ENCODE measurements at regions not wholly inside any gene's neighbourhood (a gene's known extent, or its start where the extent isn't known, plus 50 kb on each side); places are given as distances from the start of the nearest gene placed in this dataset.

DNA sequence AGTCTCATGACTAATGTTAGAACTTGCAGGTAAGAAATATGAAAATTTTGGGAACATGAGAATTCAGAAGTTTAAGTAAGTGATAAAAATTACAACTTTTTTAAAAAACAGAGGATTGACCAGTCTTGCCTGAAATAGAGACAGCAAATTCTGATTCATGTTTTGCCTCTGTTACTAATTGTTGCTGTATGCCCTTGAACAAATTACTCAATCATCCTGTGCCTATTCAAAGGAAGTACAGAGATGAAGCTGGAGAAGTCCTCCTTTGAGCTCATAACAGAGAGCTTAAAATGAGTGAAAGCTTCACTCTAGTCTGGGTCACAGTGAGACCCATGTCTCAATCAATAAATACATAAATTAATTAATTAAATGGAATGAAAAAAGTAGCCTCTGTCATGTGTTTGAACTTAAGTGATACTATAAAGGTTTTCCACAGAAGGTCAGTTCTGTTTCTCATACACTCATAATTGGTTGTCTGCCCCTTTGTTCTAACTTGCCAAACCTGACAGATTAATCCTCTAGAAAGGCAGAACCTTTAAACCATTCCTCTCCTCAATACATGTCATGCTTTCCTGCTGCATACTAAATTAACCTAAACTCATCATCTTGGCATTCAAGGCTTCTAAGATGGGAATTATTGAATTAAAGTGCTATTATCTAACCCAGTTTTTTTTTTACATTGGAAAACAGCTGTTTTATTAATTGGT lies 374.6 kb upstream of the LRATD1 start:
- no peak for DNase-seq (ENCODE audit: low read depth in 2 of 2)

DNA sequence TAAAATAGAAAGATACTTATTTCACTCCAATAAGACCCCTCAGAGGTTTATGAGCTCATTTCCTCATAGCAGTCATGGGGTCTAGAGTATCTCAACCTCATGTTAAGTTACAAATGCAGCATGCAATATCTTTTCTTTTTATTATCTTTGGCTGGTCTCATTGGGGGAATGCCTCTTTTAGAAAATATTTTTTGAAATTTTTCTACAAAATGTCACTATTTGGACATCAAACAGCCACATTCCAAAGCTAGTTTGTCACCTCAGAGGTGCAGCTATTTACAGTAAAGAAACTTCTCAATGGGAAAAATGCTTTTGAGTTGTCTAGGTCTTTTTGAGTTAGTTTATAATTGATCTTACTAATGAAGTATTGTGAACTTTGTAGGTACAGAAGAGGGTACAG lies 370.7 kb upstream of the LRATD1 start:
- DNase-seq (ENCODE audit: low read depth in 2 of 2) = no peak

DNA sequence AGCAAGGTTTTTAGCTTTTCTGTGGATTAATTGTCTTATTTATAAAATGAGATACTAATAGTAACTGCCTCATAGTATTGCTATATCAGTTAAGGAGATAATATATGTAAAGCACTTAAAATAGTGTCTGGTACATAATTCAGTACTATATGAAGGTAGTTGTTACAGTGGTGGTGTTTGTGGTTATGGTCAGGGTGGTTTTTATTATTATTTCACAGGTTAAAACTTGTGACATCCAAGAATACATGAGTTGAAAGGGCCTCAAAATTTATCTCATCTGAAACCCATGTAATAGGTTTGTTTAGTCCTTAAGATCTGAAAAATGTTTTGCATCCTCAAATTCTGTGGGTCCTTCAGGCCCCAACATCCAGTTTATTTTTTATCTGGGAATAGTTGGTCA lies 369.5 kb upstream of the LRATD1 start:
- no peak for DNase-seq (ENCODE audit: low read depth in 2 of 2)

DNA sequence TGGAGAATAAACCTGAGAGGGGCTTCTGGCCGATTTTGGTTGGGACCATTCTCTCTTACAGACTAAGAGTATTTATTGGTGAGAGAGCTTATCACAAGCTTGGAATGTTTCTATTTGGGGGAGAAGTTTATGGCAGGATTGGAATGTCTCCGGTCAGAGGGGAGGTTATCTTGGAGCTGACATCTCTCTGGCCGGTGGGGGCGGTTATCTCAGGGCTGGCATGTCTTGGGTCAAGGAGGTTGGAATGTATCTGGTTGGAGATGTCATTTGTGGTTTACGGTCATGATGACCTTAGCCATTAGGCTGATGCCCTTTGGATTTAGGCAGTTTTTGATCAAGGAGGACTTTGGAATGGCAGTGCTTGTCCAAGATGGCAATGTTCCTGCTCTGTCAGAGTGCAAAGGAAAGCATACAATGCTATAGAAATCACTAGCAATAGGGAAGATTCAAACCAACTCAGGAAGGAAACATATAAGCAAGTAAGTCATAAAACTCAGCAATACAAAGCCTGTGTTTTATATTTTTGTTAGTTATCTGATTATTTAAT lies 362.4 kb upstream of the LRATD1 start:
- no peak for DNase-seq (ENCODE audit: low read depth in 2 of 2)

DNA sequence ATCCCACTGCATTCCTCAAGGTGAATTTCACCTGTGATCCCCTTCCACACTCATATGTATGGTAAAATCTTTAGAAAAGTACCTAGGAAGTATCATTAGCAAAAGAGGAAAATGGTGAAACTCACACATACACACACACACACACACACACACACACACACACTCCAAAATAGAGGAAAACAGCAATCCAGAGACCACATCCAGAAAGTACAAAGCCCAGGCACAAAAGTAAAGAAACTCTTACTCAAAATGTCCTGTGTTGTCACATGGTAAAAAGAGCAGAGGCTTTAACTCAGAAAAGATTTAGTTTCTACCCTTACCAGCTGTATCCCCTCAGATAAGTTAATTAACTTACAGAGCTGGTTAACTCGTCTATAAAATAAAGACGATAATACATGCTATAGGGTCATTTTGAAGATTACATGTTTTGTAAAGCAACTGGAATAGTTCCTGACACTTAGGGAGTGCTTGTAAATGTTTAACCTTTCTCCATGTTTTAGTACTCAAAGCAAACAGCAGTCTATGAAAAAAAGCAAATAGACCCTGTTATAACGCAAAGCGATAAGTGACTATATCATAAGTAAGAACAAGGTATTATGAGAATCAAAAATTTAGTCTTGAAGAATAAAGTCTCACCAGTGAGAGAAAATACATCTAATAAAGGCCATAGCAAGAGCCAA lies 360.0 kb upstream of the LRATD1 start:
- DNase-seq (ENCODE audit: low read depth in 2 of 2) = no peak

DNA sequence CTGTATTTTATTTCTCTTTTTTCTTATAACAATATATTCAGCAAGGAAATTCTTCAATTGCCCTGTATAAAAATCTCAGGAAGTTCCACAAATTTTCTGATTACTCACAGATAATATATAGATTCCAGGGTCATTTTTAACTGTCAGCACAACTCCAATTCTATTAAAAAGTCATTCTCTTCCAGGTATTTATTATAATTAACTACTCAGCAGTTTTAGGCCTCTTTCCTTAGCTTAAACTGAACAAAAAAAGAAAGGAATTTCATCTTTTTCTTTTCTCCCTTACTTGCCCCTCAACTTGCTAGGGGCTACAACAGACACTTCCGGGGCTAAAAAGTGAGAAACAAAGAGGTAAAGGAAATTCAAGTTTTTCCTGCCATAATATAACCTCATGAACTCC lies 358.9 kb upstream of the LRATD1 start:
- DNase-seq (ENCODE audit: low read depth in 2 of 2) = no peak

DNA sequence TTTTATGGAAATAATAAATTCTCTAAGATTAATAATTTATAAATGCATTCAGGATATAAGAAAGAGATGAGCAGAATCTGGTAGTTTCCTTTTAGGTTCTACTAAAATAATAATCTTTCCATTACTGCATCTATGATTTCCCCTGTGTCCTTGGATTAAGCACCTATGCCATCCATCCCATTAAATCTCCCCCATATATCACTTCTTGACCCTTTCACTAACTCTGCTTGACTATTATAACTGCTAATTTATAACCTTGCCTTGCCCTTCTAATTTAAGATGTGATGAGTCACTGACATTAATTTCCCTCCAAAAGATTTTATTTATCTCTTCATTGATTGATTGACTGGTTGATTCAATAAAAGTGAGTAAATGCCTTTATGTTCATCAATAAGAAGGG lies 348.3 kb upstream of the LRATD1 start:
- no peak for DNase-seq (ENCODE audit: low read depth in 2 of 2)

DNA sequence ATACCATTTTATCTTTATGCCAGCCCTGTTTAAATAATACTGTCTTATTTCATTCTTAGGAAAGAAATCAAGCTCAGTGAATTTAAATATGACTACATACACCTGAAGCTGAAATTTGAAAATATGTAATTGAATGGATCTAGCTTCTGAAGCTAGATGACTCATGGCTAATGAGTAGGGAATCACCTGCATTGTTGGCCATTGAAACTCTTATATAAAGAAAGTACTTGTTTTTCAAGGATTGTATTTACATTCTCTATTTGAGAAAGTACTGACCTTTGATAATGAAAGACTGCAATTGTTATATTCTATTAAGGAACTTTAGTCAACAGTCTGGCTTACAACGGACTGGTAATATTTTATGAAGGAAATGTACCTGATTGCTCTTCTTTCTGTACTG lies 346.7 kb upstream of the LRATD1 start:
- no peak for DNase-seq (ENCODE audit: low read depth in 2 of 2)

DNA sequence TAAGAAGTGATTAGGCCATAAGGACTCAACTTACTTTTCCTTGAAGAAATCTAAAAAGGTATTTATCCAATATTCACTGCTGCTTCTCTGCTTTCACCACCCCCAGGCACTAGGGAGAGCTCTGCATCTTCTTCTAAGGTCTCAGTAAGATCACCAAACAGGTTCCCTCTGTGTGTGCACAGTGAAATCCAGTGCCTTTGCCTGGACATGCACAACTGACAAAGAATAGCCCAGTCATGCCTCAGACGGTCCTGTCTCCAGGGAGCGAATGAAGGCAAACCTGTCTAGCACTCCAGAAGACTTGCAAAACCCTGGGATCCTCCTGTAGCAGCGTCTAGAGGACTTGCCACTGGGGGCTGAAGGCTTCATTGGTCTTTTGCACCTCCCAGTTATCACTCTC lies 344.5 kb upstream of the LRATD1 start:
- DNase-seq (ENCODE audit: low read depth in 2 of 2) = no peak

DNA sequence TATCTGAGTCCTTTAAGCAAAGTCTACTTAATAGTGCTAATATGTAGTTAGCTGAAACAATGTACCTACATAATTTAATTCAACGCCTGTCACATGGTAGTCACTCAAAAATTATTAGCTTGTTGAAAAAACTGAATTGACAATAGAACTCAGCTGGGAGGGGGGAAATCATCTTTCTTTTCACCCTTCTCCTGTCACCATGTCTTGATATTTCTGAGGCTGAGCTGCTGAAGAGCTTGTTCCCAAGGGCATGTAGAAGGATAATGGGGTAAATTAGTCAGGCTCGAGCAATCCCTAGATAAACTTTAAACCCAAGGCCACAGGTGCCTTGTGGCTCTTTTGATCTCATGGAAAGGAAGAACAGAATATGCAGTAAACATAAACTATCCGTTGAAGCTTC lies 339.6 kb upstream of the LRATD1 start:
- no peak for DNase-seq (ENCODE audit: low read depth in 2 of 2)

DNA sequence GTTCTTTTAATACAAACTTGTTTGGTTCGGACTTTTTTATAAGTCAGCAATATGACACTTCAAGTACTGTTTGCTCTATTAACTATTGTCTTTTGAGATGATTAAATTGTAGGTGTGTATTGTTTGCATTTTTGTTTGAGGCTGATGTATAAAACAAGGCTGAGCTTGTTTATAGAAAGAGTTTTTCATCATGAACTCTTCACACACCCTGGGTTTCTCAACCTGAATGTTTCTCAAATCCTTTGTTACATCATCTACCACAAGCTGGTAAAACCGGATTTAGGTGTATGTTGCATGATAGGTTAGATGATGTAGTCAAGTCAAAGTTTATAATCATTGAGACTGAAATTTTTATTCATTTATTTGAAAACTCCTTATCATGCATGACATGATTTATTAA lies 335.2 kb upstream of the LRATD1 start:
- no peak for DNase-seq (ENCODE audit: low read depth in 2 of 2)

DNA sequence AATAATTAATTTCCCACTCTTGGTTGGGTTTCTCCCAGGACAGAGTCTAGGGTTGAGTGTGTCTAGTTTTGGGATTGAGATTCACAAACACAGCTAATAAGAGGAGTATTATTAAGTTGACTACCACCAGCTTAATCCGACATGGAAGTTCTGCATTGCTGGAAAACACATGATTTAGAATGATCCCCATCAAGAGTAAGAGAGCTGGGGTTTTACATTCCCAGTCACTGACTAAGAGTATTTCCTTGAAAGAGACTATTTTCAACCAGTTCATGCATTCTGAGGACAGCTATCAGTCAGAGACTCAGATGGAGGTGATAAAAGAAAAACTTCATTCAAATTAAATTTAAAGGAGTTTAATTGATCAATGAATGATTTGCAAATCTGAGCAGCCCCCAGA lies 334.6 kb upstream of the LRATD1 start:
- DNase-seq (ENCODE audit: low read depth in 2 of 2) = no peak

DNA sequence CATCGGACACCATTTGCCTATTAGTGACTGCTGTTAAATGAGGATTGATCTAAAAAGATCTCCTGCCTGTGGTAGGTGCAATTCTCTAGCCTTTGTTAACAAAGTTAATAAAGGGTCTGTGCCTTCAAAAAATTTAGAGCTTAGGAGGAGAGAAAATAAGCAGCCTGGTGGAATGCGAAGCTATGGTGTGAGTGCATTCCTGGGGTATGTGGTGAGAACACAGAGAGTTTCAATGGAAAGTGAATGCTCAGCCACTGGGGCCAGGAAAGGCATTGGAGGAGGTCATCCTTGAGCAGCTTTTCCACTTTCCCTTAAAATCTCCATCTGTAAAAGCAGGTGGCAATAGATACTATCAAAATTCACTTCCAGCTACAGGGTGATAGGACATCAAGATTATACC lies 331.2 kb upstream of the LRATD1 start:
- no peak for DNase-seq (ENCODE audit: low read depth in 2 of 2)

DNA sequence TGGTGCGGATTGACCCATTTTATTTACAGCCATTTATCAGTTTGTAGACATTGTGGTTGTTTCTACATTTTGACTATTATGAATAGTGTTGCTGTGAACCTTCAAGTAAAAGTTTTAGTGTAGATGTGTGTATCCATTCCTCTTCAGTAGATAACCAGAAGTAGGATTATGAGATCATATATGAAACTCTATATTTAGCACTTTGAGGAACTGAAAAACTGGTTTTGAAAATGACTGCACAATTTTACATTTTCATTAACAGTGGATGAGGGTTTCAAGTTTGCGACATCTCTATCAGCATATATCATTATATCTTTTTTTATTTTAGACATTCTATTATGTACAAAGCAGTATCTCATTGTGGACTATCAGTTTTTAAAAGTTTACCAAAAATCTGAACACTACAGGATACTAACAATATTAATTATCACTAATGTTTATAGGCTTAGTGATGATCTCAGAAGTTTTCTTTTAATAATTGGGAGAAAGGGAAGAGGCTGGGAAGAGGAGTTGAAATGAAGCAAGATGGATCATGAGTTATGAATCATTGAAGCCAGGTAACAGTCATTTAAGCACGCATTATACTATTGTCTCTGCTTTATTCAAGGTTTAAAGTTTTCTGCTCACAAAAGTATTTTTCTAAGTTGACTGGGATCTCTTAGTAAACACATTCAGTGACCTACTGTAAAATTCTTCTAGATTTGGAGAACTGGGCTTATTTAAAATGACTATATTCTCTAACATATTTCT lies 329.0 kb upstream of the LRATD1 start:
- no peak for DNase-seq (ENCODE audit: low read depth in 2 of 2)

DNA sequence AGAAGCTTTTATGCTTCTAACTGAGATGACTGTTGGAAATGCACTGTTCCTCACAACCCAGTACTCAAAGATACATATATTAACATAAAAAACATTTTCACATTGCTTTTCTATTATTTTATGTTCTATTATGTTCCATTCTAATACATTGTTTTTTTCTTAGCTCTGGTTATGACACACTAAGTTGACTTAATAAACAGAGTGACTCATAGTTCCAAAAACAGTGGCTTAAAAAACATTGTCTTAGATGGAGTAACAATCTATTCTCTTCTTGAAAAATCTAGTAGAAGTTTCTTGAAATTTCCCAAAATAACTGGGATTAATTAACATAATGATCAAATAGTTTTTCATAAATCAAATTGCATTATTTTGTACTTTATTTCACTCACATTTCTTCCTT lies 328.2 kb upstream of the LRATD1 start:
- DNase-seq (ENCODE audit: low read depth in 2 of 2) = no peak

DNA sequence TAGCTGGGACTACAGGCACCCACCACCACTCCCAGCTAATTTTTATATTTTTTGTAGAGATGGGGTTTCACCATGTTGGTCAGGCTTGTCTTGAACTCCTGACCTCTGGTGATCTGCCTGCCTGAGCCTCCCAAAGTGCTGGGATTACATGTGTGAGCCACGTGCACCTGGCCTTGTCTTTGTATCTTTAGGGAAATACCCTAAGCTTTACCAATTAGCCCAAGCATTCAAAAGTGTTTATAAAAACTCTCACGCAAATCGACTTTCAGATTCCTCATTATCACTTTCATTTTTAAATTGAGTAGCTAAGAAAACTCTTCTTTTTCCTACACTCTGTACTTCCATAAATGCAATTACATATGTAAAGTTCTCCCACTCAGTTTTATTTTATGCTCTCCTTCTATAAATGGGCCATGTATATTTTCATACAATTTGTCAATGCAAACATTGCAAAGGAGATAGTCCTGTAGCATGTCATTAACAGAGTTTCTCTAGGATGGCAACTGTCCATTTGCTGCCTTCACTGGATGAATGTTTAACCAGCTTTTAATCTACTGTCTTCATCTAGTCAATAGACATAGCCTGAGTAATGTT lies 326.2 kb upstream of the LRATD1 start:
- DNase-seq (ENCODE audit: low read depth in 2 of 2) = no peak

DNA sequence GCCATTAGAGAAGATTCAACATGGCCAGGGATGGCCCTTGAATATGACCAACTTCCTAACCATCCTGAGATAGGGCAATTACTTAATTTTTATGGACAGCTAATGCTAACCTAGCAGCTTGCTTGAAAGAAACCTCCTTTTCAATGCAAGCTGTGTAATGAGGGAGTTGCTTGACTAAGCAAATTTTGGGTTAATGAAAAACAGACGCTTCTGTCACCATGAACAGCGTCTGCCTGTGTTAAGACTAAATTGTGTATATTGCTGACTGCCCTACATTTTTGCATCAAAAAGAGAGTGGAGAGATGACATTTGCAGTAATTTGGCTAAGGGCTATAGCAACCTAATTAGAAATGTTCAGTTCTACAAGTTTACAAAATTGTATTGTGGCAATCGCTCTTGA lies 319.2 kb upstream of the LRATD1 start:
- no peak for DNase-seq (ENCODE audit: low read depth in 2 of 2)

DNA sequence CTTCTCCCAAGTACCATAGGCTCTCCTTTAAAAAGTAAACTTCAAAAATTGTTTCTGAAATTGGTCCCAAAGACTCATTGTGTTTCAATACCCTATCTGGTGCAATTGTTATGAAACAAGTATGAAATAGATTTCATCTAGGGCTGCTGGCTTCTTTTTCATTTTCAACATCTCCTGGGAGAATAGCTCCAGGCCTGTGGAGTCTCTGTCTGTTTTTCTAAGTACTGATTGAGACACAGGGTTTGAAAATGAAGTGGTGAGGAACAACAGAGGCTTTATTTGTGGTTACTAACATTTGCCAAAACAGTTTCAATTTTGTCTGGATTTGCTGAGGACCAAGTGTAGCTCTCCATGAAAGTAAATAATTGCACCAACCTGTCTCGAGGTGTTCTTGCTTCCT lies 315.9 kb upstream of the LRATD1 start:
- DNase-seq (ENCODE audit: low read depth in 2 of 2) = no peak

DNA sequence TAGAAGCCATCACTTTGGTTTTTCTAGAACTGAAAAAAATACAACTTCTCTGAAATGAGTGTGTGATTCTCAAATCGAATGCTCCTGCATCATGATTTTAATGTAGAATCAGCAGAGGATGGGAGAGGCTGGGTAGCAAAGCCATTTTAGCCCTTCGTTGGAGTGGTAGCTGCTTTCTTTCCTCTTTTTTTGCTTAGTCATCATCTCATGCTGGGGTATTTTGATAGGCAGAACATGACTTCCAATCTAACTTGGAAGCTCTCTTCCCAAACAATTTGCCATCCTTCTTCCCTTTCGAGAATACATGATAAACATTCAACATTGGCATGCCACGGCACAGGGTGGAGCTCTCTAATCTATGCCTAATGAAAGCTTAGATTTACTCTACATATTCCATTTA lies 311.2 kb upstream of the LRATD1 start:
- DNase-seq (ENCODE audit: low read depth in 2 of 2) = no peak

DNA sequence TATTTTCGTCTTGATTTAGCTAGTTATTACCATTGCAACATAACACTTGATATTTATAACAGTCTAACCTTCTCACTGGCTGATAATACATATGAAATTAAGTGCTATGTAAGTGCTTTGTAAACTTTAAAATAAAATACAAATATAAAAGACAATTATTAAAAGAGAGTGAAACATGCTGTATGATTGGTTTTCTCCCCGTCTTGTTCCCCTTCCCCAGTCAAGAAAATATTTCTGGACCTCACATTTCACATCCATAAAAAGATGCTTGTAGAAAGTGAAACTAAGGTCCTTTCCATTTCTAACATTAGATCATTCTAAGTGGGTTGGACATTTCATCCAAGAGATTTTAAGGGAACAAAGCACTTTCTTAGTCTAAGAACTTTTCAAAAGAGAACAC lies 310.2 kb upstream of the LRATD1 start:
- no peak for DNase-seq (ENCODE audit: low read depth in 2 of 2)

DNA sequence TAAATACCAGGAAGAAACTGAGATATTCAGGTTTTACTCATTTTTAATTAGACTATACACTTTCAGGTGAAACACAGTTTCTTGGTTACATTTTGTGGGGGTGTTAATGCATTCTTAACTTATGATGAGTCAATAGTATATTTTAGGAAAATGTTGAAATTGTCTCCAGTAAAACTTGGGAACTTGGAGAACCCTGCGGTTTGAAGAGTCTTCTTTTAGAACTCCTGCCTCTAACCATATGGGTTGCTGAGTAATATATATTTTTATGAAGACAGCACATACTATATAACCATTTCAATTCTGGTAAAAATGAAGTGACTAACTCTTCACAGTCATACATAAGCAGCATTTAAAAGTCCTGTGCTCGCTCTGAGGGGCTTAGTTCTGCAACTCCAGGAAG lies 308.2 kb upstream of the LRATD1 start:
- DNase-seq (ENCODE audit: low read depth in 2 of 2) = no peak

DNA sequence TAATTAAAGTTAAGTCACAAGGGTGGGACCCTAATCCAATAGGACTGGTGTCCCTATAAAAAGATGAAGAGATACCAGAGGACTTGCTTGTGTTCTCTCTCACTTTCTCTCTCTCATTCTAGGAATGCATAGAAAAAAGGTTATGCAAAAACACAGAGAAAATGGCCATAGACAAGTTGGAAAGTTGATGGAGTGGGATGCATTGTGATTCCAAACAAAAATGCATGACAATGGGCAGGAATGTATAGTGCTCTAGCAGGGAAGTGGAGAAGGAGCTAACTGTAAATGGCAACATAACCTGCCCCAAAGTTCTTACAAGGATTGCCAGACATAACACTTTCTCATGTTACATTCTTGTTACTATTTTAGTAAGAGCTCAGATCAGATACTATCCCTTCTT lies 301.6 kb upstream of the LRATD1 start:
- no peak for DNase-seq (ENCODE audit: low read depth in 2 of 2)

Data from stimulated activated CD8-positive, alpha-beta memory T cell treated with anti-CD3 and anti-CD28 coated beads, Interleukin-2, amount 100 ng/mL, for 1 hour (primary cell).